Thyroid gland (tissue), 4 donors: ENCODE measurements at regions not wholly inside any gene's neighbourhood (a gene's known extent, or its start where the extent isn't known, plus 50 kb on each side); places are given as distances from the start of the nearest gene placed in this dataset.

Source experiments
- CTCF ChIP-seq, 6 experiments: fragments of 200-600 bp in 3 of 6; fragments of 450-650 bp in 3 of 6; sonication (generic) in 3 of 6; IDR thresholded peaks; one replicate each; pipeline ENCODE4 v1.5.1; 2016 to 2019; ENCODE audit warnings: antibody characterized with exemption in 6 of 6, mild to moderate bottlenecking in 2 of 6, inconsistent platforms in 1 of 6, moderate library complexity in 1 of 6
- POLR2A ChIP-seq, 2 donors: fragments of 450-650 bp; IDR thresholded peaks; one replicate each; pipeline ENCODE4 v1.6.1; 2017; ENCODE audit warnings: antibody characterized with exemption in 2 of 2, mild to moderate bottlenecking in 2 of 2, moderate library complexity in 1 of 2

- TF ChIP-seq POLR2A (IDR thresholded peaks at IDR 0.05) (no peak), CTCF (IDR thresholded peaks at IDR 0.05) (no peak)
Observed at GRCh38 chr1:218123968-218124367, 161.1 kb upstream of the RRP15 start.
